Stimulated activated CD4-positive, alpha-beta T cell treated with anti-CD3 and anti-CD28 coated beads, Interleukin-2, amount 100 ng/mL, for 24 hours (primary cell): ENCODE measurements at regions not wholly inside any gene's neighbourhood (a gene's known extent, or its start where the extent isn't known, plus 50 kb on each side); places are given as distances from the start of the nearest gene placed in this dataset.
A peak's percentile ranks its signal among the peaks of the same experiment; 100 is the strongest.

Source experiments
- DNase-seq, 2 donors: peaks; one replicate each; pipeline ENCODE4 v3.0.0-alpha.2; 2020

DNA sequence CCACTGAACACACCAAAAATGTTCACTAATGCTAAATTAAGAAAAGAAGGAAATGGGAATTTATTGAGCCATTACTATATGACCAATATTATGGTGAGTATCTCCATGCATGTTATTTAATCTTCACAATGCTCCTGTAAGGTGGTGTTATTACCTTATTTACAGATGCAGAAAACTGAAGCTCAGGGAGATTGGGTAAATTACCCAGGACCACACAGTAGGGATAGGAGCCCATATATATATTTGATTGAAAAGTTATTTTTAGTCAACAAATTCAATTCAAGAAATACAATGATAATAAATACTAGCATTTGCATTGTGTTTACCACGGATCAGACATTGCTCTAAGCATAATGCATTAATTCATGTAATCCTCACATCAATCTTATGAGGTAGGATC, 202.2 kb upstream of the FBXO11 start:
- DNase-seq = no peak

- no peak for DNase-seq
Observed at GRCh38 chr2:48109491-48110204, 203.3 kb upstream of the FBXO11 start.

DNA sequence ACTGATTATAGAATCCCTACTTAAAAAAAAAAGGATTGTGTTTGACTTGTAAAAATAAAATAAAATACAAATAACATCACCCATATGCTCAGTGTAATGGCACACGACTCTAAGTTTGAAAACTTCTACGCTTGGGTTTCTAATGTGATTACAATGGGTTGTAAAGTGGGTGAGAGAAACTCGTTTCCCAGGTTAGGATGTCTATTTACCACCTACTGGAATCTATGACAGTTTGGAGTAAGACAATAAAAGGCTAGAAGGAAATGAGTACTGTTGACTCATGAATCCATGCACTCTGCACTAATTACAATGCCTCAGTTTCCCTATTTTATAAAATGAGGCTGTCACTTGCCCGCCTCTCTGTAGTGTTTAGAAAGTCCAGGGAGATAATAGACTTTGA, 204.0 kb upstream of the FOXN2 start:
- no peak for DNase-seq

GRCh38 chr2:48112911-48113680, 201.4 kb upstream of the FOXN2 start:
- no peak for DNase-seq

DNA sequence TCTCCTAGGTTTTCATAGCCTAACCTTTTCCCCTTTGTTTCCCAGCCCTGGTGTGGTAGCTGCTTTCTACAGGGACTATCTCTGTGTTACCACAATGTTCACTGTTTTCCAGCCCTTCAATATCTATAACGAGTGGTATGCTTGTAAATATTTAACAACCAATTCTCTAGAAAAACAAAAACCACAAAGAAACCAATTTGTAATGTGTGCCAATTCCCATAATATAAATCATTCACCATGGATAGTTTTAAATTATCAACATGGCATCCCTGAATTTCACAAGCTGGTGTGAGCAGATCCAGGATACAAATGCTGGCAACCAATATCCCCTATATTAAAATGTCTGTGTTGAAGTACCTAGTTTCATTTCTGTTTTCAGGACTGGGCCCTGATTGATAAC, 200.7 kb upstream of the FOXN2 start:
- DNase-seq = no peak

- DNase-seq = peak; percentile 51 to 57
Observed at GRCh38 chr2:48114256-48114655, 200.2 kb upstream of the FOXN2 start.

DNA sequence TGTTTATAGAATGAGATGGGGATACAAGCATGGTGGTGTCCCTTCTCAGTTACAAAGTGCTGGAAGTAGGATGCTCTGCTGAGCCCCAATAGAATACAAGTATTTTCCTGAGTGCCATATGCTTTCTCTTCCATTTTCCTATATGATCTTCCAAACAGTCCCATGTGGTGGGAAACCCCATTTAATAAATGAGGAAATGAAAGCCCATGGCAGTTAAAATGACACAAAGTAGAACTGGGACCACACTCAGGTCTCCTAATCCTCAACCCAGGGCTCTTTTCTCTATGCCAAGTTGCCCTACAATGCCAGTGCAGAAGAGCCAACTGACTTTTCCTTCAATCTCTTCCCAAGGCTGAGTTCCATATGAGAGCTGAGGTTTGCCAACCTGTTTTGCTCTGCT, 198.0 kb upstream of the FOXN2 start:
- DNase-seq = no peak

DNA sequence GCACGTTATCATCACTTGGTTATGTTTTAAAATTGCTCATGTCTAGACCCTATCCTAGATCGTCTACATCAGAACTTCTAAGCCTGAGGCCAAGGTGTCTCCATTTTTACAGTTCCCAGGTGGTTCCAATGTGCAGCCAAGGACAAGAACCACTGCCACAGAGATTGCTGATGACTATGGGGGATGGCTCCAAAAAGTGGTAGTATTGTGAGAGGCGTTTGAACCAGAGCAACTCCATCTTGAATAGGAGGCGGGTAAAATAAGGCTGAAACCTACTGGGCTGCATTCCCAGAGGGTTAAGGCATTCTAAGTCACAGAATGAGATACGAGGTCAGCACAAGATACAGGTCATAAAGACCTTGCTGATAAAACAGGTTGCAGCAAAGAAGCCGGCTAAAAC, 195.6 kb upstream of the FOXN2 start:
- no peak for DNase-seq

- DNase-seq = no peak
Observed at GRCh38 chr2:48120112-48120511, 194.4 kb upstream of the FOXN2 start.

GRCh38 chr2:48120759-48121242, 193.7 kb upstream of the FOXN2 start:
- DNase-seq = no peak

GRCh38 chr2:48122166-48122565, 192.3 kb upstream of the FOXN2 start:
- DNase-seq = no peak

DNA sequence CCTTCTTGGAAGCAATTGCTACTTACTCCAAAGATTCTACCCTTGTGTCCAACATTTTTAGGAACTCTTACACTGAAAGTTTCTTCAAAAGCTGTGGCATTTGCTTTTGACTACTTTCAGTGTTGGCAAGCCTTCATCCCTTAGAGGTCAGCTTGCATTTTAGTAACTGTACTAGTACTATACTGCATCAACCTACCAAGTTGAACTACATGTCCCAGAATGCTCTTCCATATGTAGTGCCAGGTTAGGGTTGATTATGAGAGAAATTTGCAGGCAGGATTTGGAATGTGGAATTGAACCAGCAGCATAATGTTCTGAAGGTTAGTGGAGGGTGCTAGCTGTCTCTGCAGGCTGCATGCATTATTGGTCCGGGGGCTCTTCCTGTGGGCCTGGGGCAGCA, 189.9 kb upstream of the FOXN2 start:
- no peak for DNase-seq

DNA sequence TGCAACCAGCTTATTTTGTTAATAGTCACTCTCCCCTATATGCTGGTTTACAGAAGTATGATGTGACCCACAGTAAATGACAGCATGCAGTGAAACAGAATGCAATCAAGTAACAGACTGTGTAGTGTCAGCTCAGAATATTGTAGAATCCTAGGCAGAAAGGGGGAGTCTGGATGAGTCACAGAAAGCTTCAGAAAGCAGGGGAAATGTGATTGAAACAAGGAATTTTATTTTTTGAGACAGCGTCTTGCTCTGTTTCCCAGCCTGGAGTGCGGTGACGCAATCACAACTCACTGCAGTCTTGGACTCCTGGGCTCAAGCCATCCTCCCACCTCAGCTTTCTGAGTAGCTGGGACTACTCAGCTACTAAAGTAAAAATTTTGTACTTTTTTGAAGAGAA, 188.3 kb upstream of the FOXN2 start:
- DNase-seq = no peak

DNA sequence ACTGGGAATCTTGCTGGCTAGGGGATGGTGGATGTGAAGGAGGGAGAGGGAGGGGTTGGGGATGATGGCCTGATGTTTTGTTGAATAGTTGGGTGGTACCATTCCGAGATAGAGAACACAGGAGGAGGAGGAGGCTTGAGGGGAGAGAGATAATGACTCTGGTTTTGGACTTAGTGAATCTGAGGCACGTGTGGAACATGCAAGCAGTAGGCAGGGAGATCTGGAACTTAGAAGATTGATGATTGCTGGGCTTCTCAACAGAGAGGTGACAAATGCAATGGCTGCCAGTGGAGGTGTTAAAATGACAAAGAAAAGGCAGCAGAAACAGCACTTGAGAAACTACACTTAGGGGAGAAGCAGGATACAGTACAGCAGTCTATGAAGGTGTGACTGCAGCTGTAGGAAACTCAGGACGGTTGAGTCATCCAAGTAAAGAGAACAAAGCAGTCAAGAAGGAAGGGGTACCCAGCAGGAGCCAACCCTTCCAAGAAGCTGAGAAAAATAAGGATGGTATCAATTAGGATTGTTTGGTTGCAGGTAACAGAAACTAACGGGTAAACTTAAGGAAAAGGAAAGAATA, 186.8 kb upstream of the FOXN2 start:
- no peak for DNase-seq

DNA sequence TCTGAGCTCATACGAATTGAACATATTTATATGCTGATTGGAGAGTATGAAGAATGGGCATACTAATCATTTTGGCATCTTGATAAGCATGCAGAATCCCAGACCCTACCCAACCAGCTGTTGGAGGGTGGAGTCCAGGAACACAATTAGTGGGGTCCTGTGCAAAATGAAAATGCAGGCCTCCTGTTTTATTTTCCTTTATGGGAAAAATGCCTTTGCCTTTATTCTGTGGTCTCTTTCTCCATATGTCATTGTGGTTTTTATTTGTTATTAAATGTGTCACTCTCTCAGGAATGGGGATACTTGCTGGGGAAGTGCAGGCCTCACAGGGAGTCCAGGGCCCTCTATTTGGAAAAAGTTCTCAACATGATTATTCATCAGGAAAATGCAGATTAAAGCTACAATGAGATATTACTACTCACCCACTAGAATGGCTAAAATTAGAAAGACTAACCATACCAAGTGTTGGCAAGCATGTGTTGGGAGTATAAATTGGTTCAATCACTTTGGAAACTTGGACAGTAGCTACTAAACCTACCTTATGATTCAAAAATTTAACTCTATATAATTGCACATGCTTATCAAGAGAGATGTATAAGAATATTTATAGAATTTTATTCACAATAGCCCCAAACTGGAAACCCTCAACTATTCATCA, 185.1 kb upstream of the FOXN2 start:
- DNase-seq = no peak

DNA sequence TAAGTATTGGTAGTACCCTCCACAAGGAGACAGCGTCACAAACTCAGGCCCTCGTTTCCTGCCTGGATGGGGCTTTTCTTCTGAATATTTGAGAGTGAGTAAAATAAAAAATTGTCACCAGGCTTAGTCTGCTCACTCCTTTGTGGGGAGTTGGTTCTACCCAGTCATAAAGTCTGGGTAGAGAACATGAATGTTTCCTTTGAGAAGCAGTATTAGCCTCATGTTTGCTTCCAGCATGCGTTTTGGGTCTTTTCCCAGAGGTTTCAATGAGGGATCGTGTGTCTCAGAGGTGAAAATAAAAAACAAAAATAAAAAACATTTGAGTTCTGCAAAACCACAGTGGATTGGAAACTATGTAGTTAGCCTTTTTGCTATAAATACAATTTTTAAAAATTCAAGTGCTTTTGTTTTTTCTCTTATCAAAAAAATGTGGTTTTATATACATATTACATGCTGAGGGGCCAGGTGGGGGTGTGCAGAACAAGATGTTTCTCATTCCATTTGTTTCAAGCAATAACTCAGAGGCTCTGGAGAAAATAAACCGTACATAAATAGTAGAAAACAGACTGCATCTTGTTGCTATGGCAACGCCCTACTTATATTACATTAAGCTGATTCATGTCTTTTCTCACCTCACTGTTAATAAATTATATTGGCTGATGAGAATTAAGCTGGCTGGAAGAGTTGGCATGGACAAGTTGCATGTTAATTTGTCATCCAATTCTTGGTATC, 182.8 kb upstream of the FOXN2 start:
- no peak for DNase-seq

DNA sequence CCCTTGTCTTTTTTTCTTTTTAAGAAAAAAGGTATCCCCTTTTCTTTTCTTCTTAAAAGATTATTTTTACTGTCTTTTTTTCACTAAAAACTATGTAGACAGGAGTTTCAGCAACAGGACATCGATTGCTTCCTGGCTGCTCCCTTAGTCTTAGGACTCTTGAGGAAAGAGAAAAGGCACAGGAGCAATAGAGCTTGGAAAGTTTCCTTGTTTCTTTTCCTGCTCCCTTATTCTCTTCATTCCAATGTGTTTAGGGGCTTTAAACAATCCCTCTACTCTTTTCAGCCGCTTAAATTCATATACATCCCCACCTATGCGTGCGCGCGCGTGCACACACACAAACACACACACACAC, 182.2 kb upstream of the FOXN2 start:
- no peak for DNase-seq

DNA sequence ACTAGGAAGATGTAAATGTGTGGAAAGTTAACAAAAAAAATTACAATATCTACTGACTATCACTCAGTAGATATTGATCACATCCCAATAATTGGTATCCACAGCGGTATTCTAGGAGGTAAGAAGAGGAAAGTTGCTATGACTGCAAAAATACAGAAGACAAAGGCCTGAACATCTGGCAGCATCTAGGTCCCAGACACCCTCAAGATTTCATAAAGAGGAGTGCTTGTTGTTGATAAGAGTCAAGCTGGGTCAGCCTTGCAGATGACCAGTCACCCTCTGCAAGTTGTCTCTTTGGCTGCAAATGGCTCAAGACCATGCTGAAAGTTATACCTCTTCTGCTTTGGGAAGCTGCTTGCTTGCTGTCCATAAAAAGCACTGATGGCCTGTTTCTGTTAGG, 179.8 kb upstream of the FOXN2 start:
- no peak for DNase-seq

DNA sequence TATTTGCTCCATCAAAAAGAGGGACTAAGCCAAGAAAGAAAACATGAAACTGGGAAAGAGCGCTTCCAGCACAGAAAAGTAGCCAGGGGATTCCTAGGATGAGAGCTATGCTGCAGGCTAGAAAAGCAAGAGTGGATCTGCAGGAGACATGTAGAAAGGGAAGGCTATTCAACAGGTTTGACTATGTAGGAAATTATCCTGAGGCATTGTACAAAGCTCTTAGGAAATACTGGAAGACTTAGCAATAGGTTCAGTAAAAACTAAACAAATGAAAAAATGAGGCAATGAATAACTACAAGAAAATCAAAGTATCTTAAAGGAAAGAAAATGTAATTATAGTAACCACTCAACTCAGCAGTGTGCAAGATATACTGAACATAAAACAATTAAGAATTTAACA, 178.7 kb upstream of the FOXN2 start:
- DNase-seq = no peak

DNA sequence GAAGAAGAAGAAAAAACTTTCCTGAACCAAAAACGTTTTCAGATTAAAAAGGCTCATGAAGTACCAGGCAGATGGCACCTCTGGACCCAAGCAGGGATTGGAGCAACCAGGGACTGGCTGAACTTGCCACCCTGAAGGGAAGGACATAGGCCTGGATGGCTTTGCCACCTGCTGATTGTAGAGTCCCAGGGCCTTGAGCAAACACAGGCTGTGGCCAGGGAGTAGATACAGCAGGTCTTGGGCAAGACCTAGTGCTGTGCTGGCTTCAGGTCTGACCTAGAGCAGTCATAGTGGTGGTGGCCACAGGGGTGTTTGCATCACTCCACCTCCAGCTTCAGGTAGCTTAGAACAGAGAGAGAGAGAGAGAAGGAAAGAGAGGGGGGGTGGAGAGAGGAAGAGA, 176.7 kb upstream of the FOXN2 start:
- no peak for DNase-seq

- no peak for DNase-seq
Observed at GRCh38 chr2:48138898-48139297, 175.6 kb upstream of the FOXN2 start.

DNA sequence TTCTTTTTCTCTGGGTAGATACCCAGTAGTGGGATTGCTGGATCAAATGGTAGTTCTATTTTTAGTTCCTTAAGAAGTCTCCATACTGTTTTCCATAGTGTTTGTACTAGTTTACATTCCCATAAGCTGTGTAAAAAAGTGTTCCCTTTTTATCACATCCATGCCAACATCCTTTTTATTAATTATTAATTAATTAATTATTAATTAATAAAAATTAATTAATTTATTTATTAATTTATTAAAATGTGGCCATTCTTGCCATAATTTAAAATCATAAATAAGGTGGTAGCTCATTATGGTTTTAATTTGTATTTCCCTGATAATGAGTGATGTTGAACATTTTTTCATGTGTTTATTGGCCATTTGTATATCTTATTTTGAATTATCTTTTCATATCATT, 173.9 kb upstream of the FOXN2 start:
- no peak for DNase-seq

- DNase-seq = no peak
Observed at GRCh38 chr2:48144777-48145176, 169.7 kb upstream of the FOXN2 start.
